Choroid plexus epithelial cell (primary cell): ENCODE measurements at regions not wholly inside any gene's neighbourhood (a gene's known extent, or its start where the extent isn't known, plus 50 kb on each side); places are given as distances from the start of the nearest gene placed in this dataset.

Experiments used
- DNase-seq: peaks from one replicate; pipeline ENCODE4 v3.0.0-alpha.2; 2010; ENCODE audit warnings: low read depth
- H3K4me3 ChIP-seq: 2 replicates; pipeline ENCODE4 v1.5.1; 2011; ENCODE audit warnings: low read depth, mild to moderate bottlenecking, control low read depth, low read length, moderate library complexity
- CTCF ChIP-seq: conservative IDR thresholded peaks from 2 replicates; pipeline ENCODE4 v1.5.1; 2011; ENCODE audit warnings: low read depth, mild to moderate bottlenecking, control low read depth, inconsistent platforms, low read length, moderate library complexity

- no peak for TF ChIP-seq CTCF
- peak; percentile 2 for DNase-seq
- no peak overlapping the region for H3K4me3 ChIP-seq
Measured at GRCh38 chr1:79777481-79778219, 771.1 kb upstream of the ADGRL4 start.

DNA sequence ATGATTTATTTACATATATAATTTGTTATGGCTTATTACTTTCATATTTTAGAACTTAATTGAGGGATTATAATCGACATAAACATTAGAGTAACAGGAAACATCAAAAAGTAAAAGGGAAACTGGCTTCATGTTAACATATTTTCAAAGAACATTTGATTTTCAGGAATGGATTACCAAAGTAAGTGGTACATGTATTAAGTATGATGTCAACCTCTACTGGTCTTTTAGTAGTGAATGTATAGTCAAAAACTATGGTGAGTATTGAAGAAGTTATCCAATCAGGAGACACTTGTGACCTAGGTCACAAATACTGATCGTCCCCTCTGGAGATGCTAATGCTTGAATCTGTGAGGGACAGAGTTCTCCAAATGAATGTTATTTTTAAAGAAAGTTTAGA lies 768.9 kb upstream of the ADGRL4 start:
- no peak overlapping the region for H3K4me3 ChIP-seq
- TF ChIP-seq CTCF: no peak
- no peak for DNase-seq

DNA sequence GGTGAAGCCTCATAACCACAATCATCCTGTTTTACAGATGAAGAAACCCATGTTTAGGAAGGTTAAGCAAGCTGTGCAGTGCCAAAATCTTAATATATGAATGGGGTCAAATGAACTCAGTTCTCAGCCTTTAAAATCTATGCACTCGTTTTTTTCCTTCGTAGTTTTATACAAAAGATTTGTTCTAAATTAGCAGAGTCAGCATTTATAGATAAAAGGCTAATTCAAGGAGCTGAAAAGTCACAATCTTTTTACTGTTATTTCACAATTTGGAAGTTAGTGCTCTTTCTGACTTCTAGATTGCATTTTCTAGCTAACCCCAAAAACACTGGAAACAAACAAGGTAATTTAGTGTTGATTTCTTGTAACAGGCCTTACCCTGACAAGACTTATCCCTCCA lies 766.9 kb upstream of the ADGRL4 start:
- no peak overlapping the region for H3K4me3 ChIP-seq
- no peak for DNase-seq
- no peak for TF ChIP-seq CTCF

GRCh38 chr1:79762461-79762860 lies 755.9 kb upstream of the ADGRL4 start:
- TF ChIP-seq CTCF: no peak
- DNase-seq: no peak
- H3K4me3 ChIP-seq: no peak overlapping the region

- H3K4me3 ChIP-seq: no peak overlapping the region
- TF ChIP-seq CTCF: no peak
- peak; percentile 28 for DNase-seq
Measured at GRCh38 chr1:79760531-79760930, 754.0 kb upstream of the ADGRL4 start.

- no peak overlapping the region for H3K4me3 ChIP-seq
- DNase-seq: no peak
- TF ChIP-seq CTCF: no peak
Measured at GRCh38 chr1:79749607-79750006, 743.1 kb upstream of the ADGRL4 start.

GRCh38 chr1:79745929-79746328 lies 739.4 kb upstream of the ADGRL4 start:
- TF ChIP-seq CTCF: no peak
- no peak for DNase-seq
- H3K4me3 ChIP-seq: no peak overlapping the region
